ENCODE measurements at regions not wholly inside any gene's neighbourhood (a gene's known extent, or its start where the extent isn't known, plus 50 kb on each side); places are given as distances from the start of the nearest gene placed in this dataset.

DNA sequence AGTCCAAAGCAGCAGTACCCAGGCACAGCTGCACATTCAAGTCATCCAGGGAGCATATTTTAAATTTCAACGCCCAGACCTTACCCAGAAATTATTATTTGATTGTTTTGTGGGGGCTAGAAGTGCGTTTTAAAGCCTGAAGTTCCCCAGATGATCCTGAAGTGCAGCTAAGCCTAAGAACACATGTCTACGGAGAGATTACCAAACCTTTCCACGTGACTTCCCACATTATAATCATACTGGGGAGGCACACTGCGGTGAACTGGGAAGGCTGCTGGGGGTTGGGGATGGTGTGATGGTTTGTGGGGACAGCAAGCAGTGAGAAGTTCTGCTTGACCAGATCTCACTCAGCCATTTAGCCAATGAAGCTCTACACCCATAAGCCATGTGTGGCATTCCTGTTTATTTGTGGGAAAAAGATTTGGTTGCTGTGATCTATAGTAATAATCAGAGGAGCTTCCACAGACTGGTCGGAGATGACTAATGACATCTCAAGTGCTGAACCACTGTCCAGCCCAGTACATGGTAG lies 93.4 kb upstream of the CDH6 start:
- no peak for ATAC-seq (ENCODE audit: low FRiP score)
- TF ChIP-seq, protein P1, sequence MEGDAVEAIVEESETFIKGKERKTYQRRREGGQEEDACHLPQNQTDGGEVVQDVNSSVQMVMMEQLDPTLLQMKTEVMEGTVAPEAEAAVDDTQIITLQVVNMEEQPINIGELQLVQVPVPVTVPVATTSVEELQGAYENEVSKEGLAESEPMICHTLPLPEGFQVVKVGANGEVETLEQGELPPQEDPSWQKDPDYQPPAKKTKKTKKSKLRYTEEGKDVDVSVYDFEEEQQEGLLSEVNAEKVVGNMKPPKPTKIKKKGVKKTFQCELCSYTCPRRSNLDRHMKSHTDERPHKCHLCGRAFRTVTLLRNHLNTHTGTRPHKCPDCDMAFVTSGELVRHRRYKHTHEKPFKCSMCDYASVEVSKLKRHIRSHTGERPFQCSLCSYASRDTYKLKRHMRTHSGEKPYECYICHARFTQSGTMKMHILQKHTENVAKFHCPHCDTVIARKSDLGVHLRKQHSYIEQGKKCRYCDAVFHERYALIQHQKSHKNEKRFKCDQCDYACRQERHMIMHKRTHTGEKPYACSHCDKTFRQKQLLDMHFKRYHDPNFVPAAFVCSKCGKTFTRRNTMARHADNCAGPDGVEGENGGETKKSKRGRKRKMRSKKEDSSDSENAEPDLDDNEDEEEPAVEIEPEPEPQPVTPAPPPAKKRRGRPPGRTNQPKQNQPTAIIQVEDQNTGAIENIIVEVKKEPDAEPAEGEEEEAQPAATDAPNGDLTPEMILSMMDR (IDR thresholded peaks at IDR 0.05), result no peak
- no peak for DNase-seq (ENCODE audit: low spot score)

DNA sequence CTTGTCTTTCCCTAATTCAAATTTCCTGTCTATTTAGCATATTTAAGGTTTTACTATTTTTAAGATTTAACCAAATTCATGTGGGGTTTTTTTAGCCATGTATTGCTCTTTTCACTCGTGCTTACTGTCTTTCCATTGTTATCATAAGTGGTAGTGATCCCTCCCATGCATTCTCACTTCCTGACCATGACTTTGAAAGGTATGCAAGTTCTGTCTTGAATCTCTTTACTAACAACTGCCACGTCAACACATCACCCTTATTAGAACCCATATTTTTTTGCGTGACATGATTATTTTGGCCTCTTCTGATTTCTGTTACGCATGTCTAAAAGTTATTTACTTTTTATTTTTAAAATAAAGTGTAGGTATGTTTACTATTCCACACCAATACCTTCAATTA lies 94.7 kb upstream of the CDH6 start:
- no peak for ATAC-seq (ENCODE audit: low FRiP score)
- TF ChIP-seq, protein P1 (IDR thresholded peaks at IDR 0.05), result no peak
- no peak for DNase-seq (ENCODE audit: low spot score)

DNA sequence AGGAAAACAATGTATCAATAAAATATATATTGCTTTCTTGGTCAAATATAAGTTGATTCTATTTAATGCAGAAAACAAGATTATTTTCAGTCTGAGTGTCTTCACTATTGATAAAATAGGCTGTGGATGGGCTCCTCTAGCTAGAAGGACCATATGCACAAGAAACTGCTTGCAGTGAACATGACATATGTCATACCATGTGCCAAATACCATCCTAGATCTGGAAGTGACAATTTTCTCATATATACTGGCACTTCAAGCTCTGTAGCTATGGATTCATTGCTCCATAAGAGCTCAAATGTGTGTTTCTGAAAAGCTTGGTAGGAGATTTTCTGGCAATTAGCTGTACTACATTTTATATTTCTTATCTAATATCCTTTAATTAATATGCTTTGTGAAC lies 95.6 kb upstream of the CDH6 start:
- TF ChIP-seq, protein P1 (IDR thresholded peaks at IDR 0.05), result no peak
- no peak for ATAC-seq (ENCODE audit: low FRiP score)
- no peak for DNase-seq (ENCODE audit: low spot score)

DNA sequence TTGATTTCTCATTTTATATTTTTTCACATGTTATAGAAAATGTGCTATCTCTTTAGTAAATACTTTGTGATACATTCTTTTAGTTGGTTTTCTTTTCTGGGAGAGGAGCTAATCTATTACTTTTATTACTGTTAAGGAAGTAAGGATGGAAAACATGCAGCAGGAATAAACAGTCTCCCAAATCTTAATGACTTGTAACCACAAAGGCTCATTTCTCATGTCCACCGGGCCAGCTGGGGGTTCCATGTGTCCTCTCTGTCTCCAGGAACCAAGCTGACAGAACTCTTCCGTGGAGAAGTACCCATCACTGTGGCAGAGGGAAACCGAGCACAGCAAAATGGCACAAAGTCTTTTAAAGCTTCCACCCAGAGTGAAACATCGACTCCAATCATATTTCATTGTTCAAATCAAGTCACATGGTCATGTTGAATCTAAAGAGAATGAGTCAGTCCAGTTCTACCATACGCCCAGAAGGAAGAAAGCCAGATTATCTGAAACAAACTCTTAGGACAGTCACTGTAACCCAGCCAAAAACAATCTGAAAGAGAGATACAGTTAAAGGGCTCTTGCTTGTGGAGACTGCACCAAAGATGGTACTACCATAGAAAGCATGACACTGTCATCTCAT lies 97.1 kb upstream of the CDH6 start:
- DNase-seq (ENCODE audit: low spot score) (no peak), ATAC-seq (ENCODE audit: low FRiP score) (no peak)
- TF ChIP-seq, protein P1 (IDR thresholded peaks at IDR 0.05), result no peak

DNA sequence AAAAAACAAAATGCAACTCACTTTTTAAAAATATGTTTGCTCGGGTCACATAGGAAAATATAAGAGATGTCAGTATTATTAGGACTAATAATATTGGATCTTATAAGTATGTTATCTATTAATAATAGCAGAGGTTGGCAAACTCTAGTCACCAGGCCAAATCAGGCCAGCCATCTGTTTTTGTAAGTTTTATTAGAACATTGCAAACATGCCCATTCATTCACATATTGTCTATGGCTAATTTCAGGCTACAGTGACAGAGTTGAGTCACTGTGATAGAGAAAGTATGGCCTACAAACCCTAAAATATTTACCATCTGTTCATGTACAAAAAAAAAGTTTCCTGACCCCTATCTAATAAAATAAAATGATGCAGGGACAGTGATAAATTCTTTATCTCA lies 97.7 kb upstream of the CDH6 start:
- ATAC-seq (ENCODE audit: low FRiP score), result no peak
- DNase-seq (ENCODE audit: low spot score), result no peak
- TF ChIP-seq, protein P1 (IDR thresholded peaks at IDR 0.05), result no peak

DNA sequence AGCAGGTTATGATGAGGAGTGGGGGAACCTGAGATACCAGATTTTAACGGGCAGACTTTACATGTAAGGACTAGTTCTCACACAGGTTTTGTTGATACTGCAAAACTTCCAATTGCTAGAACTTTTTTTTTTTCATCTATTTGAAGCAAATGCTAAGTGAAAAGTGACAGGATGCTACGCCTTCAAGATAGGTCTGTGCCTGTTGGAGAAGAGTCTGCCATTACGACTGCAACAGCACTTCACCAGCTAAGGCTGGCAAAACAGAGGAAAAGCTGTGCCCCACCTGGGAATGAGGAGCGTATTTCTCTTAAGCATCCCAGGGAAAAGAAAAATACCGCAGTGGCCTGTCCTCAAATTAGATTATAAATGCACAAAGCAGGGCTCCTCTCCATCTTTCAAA lies 102.0 kb upstream of the CDH6 start:
- ATAC-seq (ENCODE audit: low FRiP score), result no peak

DNA sequence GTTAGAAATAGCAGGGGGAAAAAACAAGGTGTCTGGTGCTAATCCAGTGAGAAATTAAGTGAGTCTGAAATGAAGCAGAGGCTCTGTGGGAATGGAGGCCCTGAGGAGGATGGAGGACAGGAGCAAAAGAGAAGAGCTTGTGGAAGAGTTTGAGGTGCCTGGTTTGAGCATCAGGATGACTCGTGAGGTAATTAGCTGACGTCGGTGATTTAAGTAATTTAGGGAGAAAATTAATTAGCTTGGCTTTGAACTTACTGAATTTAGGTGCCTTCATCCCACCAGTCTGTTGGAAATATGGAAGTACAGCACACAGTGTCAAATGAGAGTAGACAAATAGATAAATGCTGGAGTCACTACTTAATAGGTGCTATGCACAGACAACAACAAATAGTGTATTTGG lies 103.0 kb upstream of the CDH6 start:
- no peak for ATAC-seq (ENCODE audit: low FRiP score)
- TF ChIP-seq, protein P1 (IDR thresholded peaks at IDR 0.05), result no peak

More for the DNA sequence above, 102.0 kb upstream of the CDH6 start:
- TF ChIP-seq, protein P1 (IDR thresholded peaks at IDR 0.05), result no peak
- no peak for DNase-seq (ENCODE audit: low spot score)

More for the DNA sequence above, 103.0 kb upstream of the CDH6 start:
- DNase-seq (ENCODE audit: low spot score), result no peak
